ENCODE measurements at regions not wholly inside any gene's neighbourhood (a gene's known extent, or its start where the extent isn't known, plus 50 kb on each side); places are given as distances from the start of the nearest gene placed in this dataset.
"Not testable (repeated sequence)": the region's sequence is repeated elsewhere in the genome, so short reads cannot be mapped to it uniquely, and the experiment has no call there.

- intact Hi-C loops (cut with DNase I), result no loop called here
- Histone ChIP-seq H3K4me3 (no peak overlapping the region), H3K36me3 (no peaks in the 10 kb centered on the region), H3K27ac (no peak overlapping the region), H3K27me3 (no peaks in the 10 kb centered on the region), H3K9me3 (peaks cover 71 to 92% of the 10 kb centered on the region in 2 donors), H3K4me1 (no peaks in the 10 kb centered on the region)
- TF ChIP-seq CTCF (IDR thresholded peaks at IDR 0.05), result no peak
- DNase-seq (ENCODE audit: low spot score in 2 of 2), result no peak
These were observed 2569.4 kb upstream of the TPTE start for GRCh38 chr21:7951854-7952519.

- H3K9me3 ChIP-seq, result peaks cover 71 to 91% of the 10 kb centered on the region in 2 donors
- intact Hi-C loops (cut with DNase I), result no loop called here
- no peaks in the 10 kb centered on the region for H3K27me3 ChIP-seq
These were observed 2568.7 kb upstream of the TPTE start for GRCh38 chr21:7952648-7953047.

GRCh38 chr21:7953058-7953457 lies 2568.3 kb upstream of the TPTE start:
- intact Hi-C loops (cut with DNase I), result no loop called here
- DNase-seq (ENCODE audit: low spot score in 2 of 2), result no peak
- no peak overlapping the region for H3K4me3 ChIP-seq
- H3K9me3 ChIP-seq, result peaks cover 71 to 91% of the 10 kb centered on the region in 2 donors
- H3K4me1 ChIP-seq, result no peaks in the 10 kb centered on the region
- no peak overlapping the region for H3K27ac ChIP-seq
- no peaks in the 10 kb centered on the region for H3K27me3 ChIP-seq
- TF ChIP-seq CTCF (IDR thresholded peaks at IDR 0.05), result no peak
- H3K36me3 ChIP-seq, result no peaks in the 10 kb centered on the region

More at GRCh38 chr21:7952648-7953047, 2568.7 kb upstream of the TPTE start:
- no peak for TF ChIP-seq CTCF (IDR thresholded peaks at IDR 0.05)
- H3K36me3 ChIP-seq, result no peaks in the 10 kb centered on the region
- no peak for DNase-seq (ENCODE audit: low spot score in 2 of 2)
- no peak overlapping the region for H3K4me3 ChIP-seq
- H3K27ac ChIP-seq, result no peak overlapping the region
- H3K4me1 ChIP-seq, result no peaks in the 10 kb centered on the region

- H3K4me3 ChIP-seq; H3K27ac ChIP-seq; H3K27me3 ChIP-seq; DNase-seq (ENCODE audit: low spot score in 2 of 2); H3K4me1 ChIP-seq; H3K36me3 ChIP-seq; intact Hi-C loops (cut with DNase I): not testable (repeated sequence)
- peaks cover 66 to 97% of the 10 kb centered on the region in 2 donors for H3K9me3 ChIP-seq
These were observed 2565.9 kb upstream of the TPTE start for GRCh38 chr21:7955358-7956073.

- DNase-seq (ENCODE audit: low spot score in 2 of 2); H3K36me3 ChIP-seq: not testable (repeated sequence)
- peaks cover 66 to 97% of the 10 kb centered on the region in 2 donors for H3K9me3 ChIP-seq
These were observed 2565.3 kb upstream of the TPTE start for GRCh38 chr21:7956074-7956452.

GRCh38 chr21:7956998-7957712 lies 2564.2 kb upstream of the TPTE start:
- intact Hi-C loops (cut with DNase I), result not testable (repeated sequence)

More at GRCh38 chr21:7956074-7956452, 2565.3 kb upstream of the TPTE start:
- H3K27ac ChIP-seq; H3K4me1 ChIP-seq; H3K4me3 ChIP-seq; H3K27me3 ChIP-seq; intact Hi-C loops (cut with DNase I): not testable (repeated sequence)

GRCh38 chr21:7957713-7958064 lies 2563.7 kb upstream of the TPTE start:
- H3K27ac ChIP-seq, result no peak overlapping the region
- H3K4me3 ChIP-seq, result no peak overlapping the region
- intact Hi-C loops (cut with DNase I), result no loop called here
- TF ChIP-seq CTCF (IDR thresholded peaks at IDR 0.05), result no peak
- H3K9me3 ChIP-seq, result peaks cover 64 to 94% of the 10 kb centered on the region in 2 donors
- DNase-seq (ENCODE audit: low spot score in 2 of 2), result no peak
- H3K4me1 ChIP-seq, result no peaks in the 10 kb centered on the region
- no peaks in the 10 kb centered on the region for H3K36me3 ChIP-seq
- no peaks in the 10 kb centered on the region for H3K27me3 ChIP-seq

More at GRCh38 chr21:7956998-7957712, 2564.2 kb upstream of the TPTE start:
- H3K4me3 ChIP-seq; H3K4me1 ChIP-seq; H3K27me3 ChIP-seq; H3K27ac ChIP-seq; DNase-seq (ENCODE audit: low spot score in 2 of 2); H3K36me3 ChIP-seq: not testable (repeated sequence)
- H3K9me3 ChIP-seq, result peaks cover 64 to 94% of the 10 kb centered on the region in 2 donors
